GM13977 (cell line): ENCODE measurements at regions not wholly inside any gene's neighbourhood (a gene's known extent, or its start where the extent isn't known, plus 50 kb on each side); places are given as distances from the start of the nearest gene placed in this dataset.

Experiments used
- DNase-seq: peaks from one replicate; pipeline ENCODE4 v3.0.0; 2012; ENCODE audit warnings: low spot score
- in situ Hi-C: fragments of 300-500 bp; cut with MboI; formaldehyde crosslinking; loops from one replicate; pipeline ENCODE4 v1.12.0; 2022; ENCODE audit warnings: low sequenced_read_pairs, low pct_unique_long_range_greater_than_20kb, mixed read lengths, inconsistent platforms; ENCODE audit not compliant: unreplicated experiment
- TF ChIP-seq, protein P1 (sequence below): IDR thresholded peaks from 2 replicates; pipeline ENCODE4 v1.5.1; 2012; ENCODE audit warnings: mild to moderate bottlenecking, control low read depth; ENCODE audit not compliant: insufficient read depth; ENCODE audit errors: extremely low read depth, missing control alignments

DNA sequence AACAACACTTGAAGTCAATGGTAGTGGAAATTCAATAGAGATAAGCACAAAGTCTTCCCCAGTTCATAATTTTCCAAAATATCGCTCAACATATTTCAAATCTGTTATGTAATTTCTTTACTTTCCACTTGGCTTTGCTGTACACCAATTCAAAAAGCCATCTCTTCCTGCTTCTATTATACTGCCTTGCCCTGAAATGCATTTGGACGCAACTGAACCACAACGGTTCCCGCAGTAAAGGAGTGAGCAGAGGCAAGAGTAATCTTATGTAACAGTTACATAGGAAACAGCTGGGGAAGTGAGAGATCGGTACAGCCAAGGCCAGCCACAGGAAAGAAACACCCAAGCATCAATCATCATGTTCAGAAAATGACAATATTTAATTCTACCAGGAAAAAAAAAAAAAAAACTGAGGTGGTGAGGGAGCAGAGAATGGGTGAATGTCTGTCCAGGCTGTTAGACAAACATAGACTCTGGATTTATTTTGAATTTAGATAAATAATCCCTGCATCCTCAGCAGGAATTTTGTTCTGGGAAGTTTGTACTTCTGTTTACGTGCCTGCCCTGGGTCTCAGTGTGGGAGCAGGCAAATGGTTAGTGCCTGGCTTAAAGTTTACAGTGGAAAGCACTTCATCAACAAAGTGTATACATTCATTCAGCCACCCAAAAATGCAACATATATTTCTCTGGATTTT, 392.2 kb downstream of the ETS1 start:
- in situ Hi-C loops = no loop called here
- DNase-seq = no peak
- TF ChIP-seq, protein P1, sequence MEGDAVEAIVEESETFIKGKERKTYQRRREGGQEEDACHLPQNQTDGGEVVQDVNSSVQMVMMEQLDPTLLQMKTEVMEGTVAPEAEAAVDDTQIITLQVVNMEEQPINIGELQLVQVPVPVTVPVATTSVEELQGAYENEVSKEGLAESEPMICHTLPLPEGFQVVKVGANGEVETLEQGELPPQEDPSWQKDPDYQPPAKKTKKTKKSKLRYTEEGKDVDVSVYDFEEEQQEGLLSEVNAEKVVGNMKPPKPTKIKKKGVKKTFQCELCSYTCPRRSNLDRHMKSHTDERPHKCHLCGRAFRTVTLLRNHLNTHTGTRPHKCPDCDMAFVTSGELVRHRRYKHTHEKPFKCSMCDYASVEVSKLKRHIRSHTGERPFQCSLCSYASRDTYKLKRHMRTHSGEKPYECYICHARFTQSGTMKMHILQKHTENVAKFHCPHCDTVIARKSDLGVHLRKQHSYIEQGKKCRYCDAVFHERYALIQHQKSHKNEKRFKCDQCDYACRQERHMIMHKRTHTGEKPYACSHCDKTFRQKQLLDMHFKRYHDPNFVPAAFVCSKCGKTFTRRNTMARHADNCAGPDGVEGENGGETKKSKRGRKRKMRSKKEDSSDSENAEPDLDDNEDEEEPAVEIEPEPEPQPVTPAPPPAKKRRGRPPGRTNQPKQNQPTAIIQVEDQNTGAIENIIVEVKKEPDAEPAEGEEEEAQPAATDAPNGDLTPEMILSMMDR = no peak

DNA sequence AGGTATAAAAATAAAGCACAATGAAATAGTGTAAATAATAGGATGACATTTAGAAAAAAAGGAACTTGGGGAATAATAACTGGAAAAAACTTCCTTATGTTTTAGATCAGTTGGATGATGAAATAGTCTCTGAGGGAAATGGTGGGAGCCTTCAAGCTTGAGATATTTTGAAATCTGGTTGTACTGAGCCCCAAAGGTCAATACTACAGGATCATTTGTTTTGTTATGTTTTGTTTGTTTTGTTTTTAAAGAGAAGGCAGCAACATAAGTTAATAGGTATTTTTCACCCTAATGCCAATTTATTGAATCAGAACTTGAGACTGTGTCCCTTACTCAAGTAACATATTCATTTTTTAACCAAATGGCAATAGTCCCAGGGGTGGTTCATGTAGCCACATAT, 393.1 kb downstream of the ETS1 start:
- DNase-seq = no peak
- TF ChIP-seq, protein P1 = no peak
- in situ Hi-C loops = no loop called here

DNA sequence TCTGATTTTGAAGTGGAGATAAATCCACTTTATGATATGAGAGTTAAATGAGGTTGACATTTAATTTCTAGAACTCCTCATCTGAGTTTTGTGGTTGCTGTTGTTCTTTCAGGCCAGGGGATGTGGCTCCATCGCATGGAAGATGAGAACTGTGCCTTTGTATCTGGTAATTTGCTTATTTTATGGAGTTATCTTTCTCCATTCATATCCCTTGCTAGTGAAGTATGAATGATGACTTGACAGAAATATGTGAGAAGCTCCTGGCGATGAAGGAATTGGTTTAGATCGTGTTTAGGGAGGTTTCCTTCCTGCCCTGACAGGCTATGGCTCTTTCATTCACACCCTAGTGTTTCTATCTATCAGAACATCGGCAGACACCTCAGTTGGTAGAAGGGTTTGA, 393.7 kb downstream of the ETS1 start:
- TF ChIP-seq, protein P1 = no peak
- DNase-seq = no peak
- in situ Hi-C loops = no loop called here

DNA sequence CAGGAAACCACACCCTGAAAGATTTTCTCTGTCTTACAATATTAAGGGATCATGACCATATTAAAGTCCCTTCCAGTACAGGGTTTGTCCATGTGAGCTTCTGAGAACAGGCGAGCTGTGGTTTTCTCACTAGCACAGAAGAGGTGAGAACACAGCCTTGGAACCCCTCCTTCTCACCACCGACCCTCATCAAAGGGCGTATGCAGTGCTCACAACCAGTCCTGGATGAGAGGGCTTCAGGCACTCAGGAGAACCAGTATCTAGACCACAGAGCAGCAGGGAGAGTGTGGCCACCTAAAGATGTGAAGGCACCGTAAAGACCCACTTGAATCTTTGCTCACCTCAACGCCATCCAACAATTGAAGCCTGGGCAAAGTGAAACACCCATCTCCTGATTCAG, 397.0 kb downstream of the ETS1 start:
- in situ Hi-C loops = no loop called here
- TF ChIP-seq, protein P1 = no peak
- no peak for DNase-seq

DNA sequence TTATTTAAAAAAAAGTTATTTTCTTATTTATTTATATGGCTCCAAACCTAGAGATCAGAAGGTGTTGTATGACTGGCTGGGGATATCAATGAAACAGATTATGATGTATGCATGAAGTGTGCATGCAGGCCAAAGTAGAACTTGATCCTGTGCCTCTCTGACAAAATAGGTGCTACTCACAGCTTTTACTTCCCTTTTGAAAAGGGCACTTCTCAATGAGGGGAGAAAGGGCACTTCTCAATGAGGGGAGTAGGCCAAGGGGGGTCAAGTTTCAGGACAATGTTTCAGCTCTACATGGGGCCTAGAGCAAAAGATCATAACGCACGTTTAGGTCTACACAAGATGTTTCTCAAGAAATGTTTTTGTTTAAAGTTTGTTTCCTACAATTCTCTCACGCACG, 397.5 kb downstream of the ETS1 start:
- in situ Hi-C loops = no loop called here
- DNase-seq = no peak
- TF ChIP-seq, protein P1 = no peak

DNA sequence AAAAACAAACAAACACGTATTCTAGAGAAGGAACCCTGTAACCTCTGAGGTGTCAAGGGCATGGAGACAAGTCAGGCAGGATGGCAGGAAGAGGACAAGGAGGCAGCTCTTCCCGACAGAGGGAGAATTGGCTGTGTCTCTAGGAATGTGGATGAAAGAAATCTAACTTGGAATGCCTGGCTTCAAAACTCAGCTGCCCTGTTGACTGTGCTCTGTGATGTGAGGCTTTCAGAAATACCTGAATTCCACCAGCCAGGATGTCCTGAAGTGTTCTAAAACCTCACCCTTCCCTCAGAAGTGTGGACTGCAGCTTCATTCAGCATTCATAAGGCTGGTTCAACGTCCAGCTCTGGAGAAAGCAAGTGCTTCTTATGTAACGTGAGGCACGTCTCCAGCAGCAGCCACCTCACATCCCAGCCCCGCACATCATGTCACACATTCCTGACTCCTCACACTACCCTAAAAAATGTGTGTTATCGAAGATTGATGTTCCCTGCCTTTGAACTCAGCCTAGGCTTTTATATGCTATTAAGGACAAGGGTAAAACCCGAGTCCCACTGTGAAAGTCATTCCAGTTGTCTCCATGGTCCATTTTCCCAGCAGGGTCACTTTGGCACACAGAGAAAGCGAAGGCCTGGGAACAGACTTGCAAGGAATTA, 398.9 kb downstream of the ETS1 start:
- in situ Hi-C loops = no loop called here
- TF ChIP-seq, protein P1 = no peak

More for the DNA sequence above, 398.9 kb downstream of the ETS1 start:
- no peak for DNase-seq
